Ammon's horn (tissue), 1 donor: ENCODE measurements at regions not wholly inside any gene's neighbourhood (a gene's known extent, or its start where the extent isn't known, plus 50 kb on each side); places are given as distances from the start of the nearest gene placed in this dataset.
A peak's percentile ranks its signal among the peaks of the same experiment; 100 is the strongest.

Experiments used
- DNase-seq: peaks from one replicate; pipeline ENCODE4 v3.0.0-alpha.2; 2016; ENCODE audit warnings: low spot score

GRCh38 chr5:68711293-68712200 is 382.3 kb upstream of the SLC30A5 start:
- no peak for DNase-seq

- peak; percentile 31 for DNase-seq
Measured at GRCh38 chr5:68714810-68715209, 379.0 kb upstream of the SLC30A5 start.

GRCh38 chr5:68720884-68721610 is 372.8 kb upstream of the SLC30A5 start:
- DNase-seq: no peak

GRCh38 chr5:68722357-68722756 is 371.5 kb upstream of the SLC30A5 start:
- DNase-seq: no peak

GRCh38 chr5:68725905-68726683 is 367.7 kb upstream of the SLC30A5 start:
- no peak for DNase-seq

- DNase-seq: no peak
Measured at GRCh38 chr5:68727931-68728330, 365.9 kb upstream of the SLC30A5 start.

GRCh38 chr5:68729678-68730077 is 364.1 kb upstream of the SLC30A5 start:
- peak; percentile 37 for DNase-seq

- DNase-seq: peak; percentile 94
Measured at GRCh38 chr5:68730220-68730978, 363.4 kb upstream of the SLC30A5 start.

- no peak for DNase-seq
Measured at GRCh38 chr5:68730979-68731654, 362.7 kb upstream of the SLC30A5 start.

GRCh38 chr5:68732251-68732650 is 361.6 kb upstream of the SLC30A5 start:
- no peak for DNase-seq

- DNase-seq: no peak
Measured at GRCh38 chr5:68734781-68735180, 359.0 kb upstream of the SLC30A5 start.

GRCh38 chr5:68738236-68738635 is 355.6 kb upstream of the SLC30A5 start:
- DNase-seq: no peak

GRCh38 chr5:68738841-68739240 is 355.0 kb upstream of the SLC30A5 start:
- DNase-seq: no peak

GRCh38 chr5:68739752-68740151 is 354.1 kb upstream of the SLC30A5 start:
- DNase-seq: no peak

- DNase-seq: no peak
Measured at GRCh38 chr5:68740226-68740910, 353.4 kb upstream of the SLC30A5 start.

GRCh38 chr5:68744206-68744605 is 349.6 kb upstream of the SLC30A5 start:
- no peak for DNase-seq

GRCh38 chr5:68745448-68745847 is 348.4 kb upstream of the SLC30A5 start:
- peak; percentile 41 for DNase-seq

- no peak for DNase-seq
Measured at GRCh38 chr5:68746220-68746619, 347.6 kb upstream of the SLC30A5 start.

- DNase-seq: no peak
Measured at GRCh38 chr5:68746643-68747420, 347.0 kb upstream of the SLC30A5 start.

- DNase-seq: no peak
Measured at GRCh38 chr5:68747521-68747920, 346.3 kb upstream of the SLC30A5 start.
